H9 (cell line): ENCODE measurements at regions not wholly inside any gene's neighbourhood (a gene's known extent, or its start where the extent isn't known, plus 50 kb on each side); places are given as distances from the start of the nearest gene placed in this dataset.

ENCODE experiments used
- DNase-seq: peaks from one replicate; pipeline ENCODE4 v3.0.0-alpha.2; 2017
- H2AFZ ChIP-seq: one replicate; pipeline ENCODE4 v1.6.1; 2013; ENCODE audit warnings: mild to moderate bottlenecking, low read length, control low read depth, moderate library complexity
- H2AK5ac ChIP-seq: 2 replicates; pipeline ENCODE4 v1.6.1; 2013; ENCODE audit warnings: low read length, control low read depth, mixed read lengths; ENCODE audit not compliant: insufficient read length
- H2BK120ac ChIP-seq: one replicate; pipeline ENCODE4 v1.6.1; 2013; ENCODE audit warnings: low read depth, mild to moderate bottlenecking, low read length, control low read depth, inconsistent platforms; ENCODE audit not compliant: poor library complexity, severe bottlenecking
- H2BK12ac ChIP-seq: 2 replicates; pipeline ENCODE4 v1.6.1; 2013; ENCODE audit warnings: low read length, control low read depth, mixed read lengths, low read depth; ENCODE audit not compliant: insufficient read length
- H2BK15ac ChIP-seq: 2 replicates; pipeline ENCODE4 v1.6.1; 2013; ENCODE audit warnings: low read depth, low read length, control low read depth
- H2BK20ac ChIP-seq: one replicate; pipeline ENCODE4 v1.6.1; 2013; ENCODE audit warnings: low read depth, mild to moderate bottlenecking, low read length, control low read depth, inconsistent platforms; ENCODE audit not compliant: poor library complexity, severe bottlenecking
- H2BK5ac ChIP-seq: 2 replicates; pipeline ENCODE4 v1.6.1; 2013; ENCODE audit warnings: low read length, control low read depth, mixed read lengths; ENCODE audit not compliant: insufficient read length
- H3K14ac ChIP-seq: 2 replicates; pipeline ENCODE4 v1.6.1; 2013; ENCODE audit warnings: low read length, control low read depth; ENCODE audit not compliant: insufficient read depth
- H3K18ac ChIP-seq: 2 replicates; pipeline ENCODE4 v1.6.1; 2013; ENCODE audit warnings: low read depth, mild to moderate bottlenecking, mixed read lengths, low read length, control low read depth; ENCODE audit not compliant: insufficient read length
- H3K23ac ChIP-seq: 2 replicates; pipeline ENCODE4 v1.6.1; 2013; ENCODE audit warnings: low read length, control low read depth, mixed read lengths, low read depth; ENCODE audit not compliant: insufficient read length
- H3K23me2 ChIP-seq: 2 replicates; pipeline ENCODE4 v1.6.1; 2013; ENCODE audit warnings: low read depth, mild to moderate bottlenecking, mixed read lengths, low read length, control low read depth; ENCODE audit not compliant: insufficient read length, poor library complexity, severe bottlenecking
- H3K27ac ChIP-seq: 2 replicates; pipeline ENCODE4 v1.5.1; 2013; ENCODE audit warnings: low read length, control low read depth, mixed read lengths, low read depth; ENCODE audit not compliant: insufficient read length
- H3K27me3 ChIP-seq: 2 replicates; pipeline ENCODE4 v1.6.1; 2013; ENCODE audit warnings: low read length, control low read depth, inconsistent platforms; ENCODE audit not compliant: insufficient read depth
- H3K4ac ChIP-seq: 2 replicates; pipeline ENCODE4 v1.6.1; 2013; ENCODE audit warnings: low read depth, mild to moderate bottlenecking, control low read depth, inconsistent platforms, low read length, moderate library complexity
- H3K4me1 ChIP-seq: 2 replicates; pipeline ENCODE4 v1.6.1; 2013; ENCODE audit warnings: low read length, control low read depth, inconsistent platforms; ENCODE audit not compliant: insufficient read depth
- H3K4me2 ChIP-seq: 2 replicates; pipeline ENCODE4 v1.6.1; 2013; ENCODE audit warnings: low read length, control low read depth, mixed read lengths; ENCODE audit not compliant: insufficient read length, insufficient read depth
- H3K56ac ChIP-seq: 2 replicates; pipeline ENCODE4 v1.6.1; 2013; ENCODE audit warnings: low read depth, mild to moderate bottlenecking, mixed read lengths, low read length, control low read depth; ENCODE audit not compliant: insufficient read length
- H3K79me1 ChIP-seq: 2 replicates; pipeline ENCODE4 v1.6.1; 2013; ENCODE audit warnings: low read depth, mild to moderate bottlenecking, moderate library complexity, low read length, control low read depth, inconsistent platforms; ENCODE audit not compliant: insufficient read depth, poor library complexity, severe bottlenecking
- H3K79me2 ChIP-seq: 2 replicates; pipeline ENCODE4 v1.6.1; 2013; ENCODE audit warnings: low read length, control low read depth, inconsistent platforms; ENCODE audit not compliant: insufficient read depth
- H3K9ac ChIP-seq: 2 replicates; pipeline ENCODE4 v1.6.1; 2013; ENCODE audit warnings: low read length, control low read depth, mixed read lengths; ENCODE audit not compliant: insufficient read length; ENCODE audit errors: extremely low read depth
- H3K9me3 ChIP-seq: one replicate; pipeline ENCODE4 v1.6.1; 2013; ENCODE audit warnings: low read depth, low read length, inconsistent platforms; ENCODE audit not compliant: control insufficient read depth
- H3T11ph ChIP-seq: one replicate; pipeline ENCODE4 v1.6.1; 2013; ENCODE audit warnings: mild to moderate bottlenecking, low read length, control low read depth, inconsistent platforms
- H4K20me1 ChIP-seq: one replicate; pipeline ENCODE4 v1.6.1; 2013; ENCODE audit not compliant: control insufficient read depth, insufficient read length, insufficient read depth
- H4K5ac ChIP-seq: 2 replicates; pipeline ENCODE4 v1.6.1; 2013; ENCODE audit warnings: low read depth, mild to moderate bottlenecking, mixed read lengths, low read length, control low read depth; ENCODE audit not compliant: insufficient read length
- H4K8ac ChIP-seq: replicated peaks from 2 replicates; pipeline ENCODE4 v1.6.1; 2013; ENCODE audit warnings: low read length, control low read depth, mixed read lengths, low read depth; ENCODE audit not compliant: insufficient read length
- H4K91ac ChIP-seq: 2 replicates; pipeline ENCODE4 v1.6.1; 2013; ENCODE audit warnings: low read depth, mild to moderate bottlenecking, moderate library complexity, mixed read lengths, low read length, control low read depth; ENCODE audit not compliant: insufficient read length
- H3K27ac Mint-ChIP-seq, 3 experiments: 2 replicates in 2 of 3; 3 replicates in 1 of 3; pipeline ENCODE4 v1.8.0; 2020 to 2021; ENCODE audit warnings: mixed read lengths in 3 of 3, mild to moderate bottlenecking in 1 of 3, moderate library complexity in 1 of 3
- H3K27me3 Mint-ChIP-seq: 2 replicates; pipeline ENCODE4 v1.8.0; 2021; ENCODE audit warnings: low read depth, mild to moderate bottlenecking, moderate library complexity, mixed read lengths
- H3K36me3 Mint-ChIP-seq, 3 experiments: 2 replicates in 2 of 3; 3 replicates in 1 of 3; pipeline ENCODE4 v1.8.0; 2020 to 2021; ENCODE audit warnings: low read depth in 3 of 3, mixed read lengths in 3 of 3; ENCODE audit not compliant: insufficient read depth in 1 of 3
- H3K4me1 Mint-ChIP-seq, 2 experiments: 2 replicates each; pipeline ENCODE4 v1.8.0; 2020; ENCODE audit warnings: mixed read lengths in 2 of 2
- H3K4me3 Mint-ChIP-seq, 2 experiments: 2 replicates in 1 of 2; 3 replicates in 1 of 2; pipeline ENCODE4 v1.8.0; 2020 to 2021; ENCODE audit warnings: mild to moderate bottlenecking in 2 of 2, mixed read lengths in 2 of 2, moderate library complexity in 1 of 2
- H3K9me3 Mint-ChIP-seq, 2 experiments: 2 replicates in 1 of 2; 3 replicates in 1 of 2; pipeline ENCODE4 v1.8.0; 2020; ENCODE audit warnings: mild to moderate bottlenecking in 2 of 2, mixed read lengths in 2 of 2, moderate library complexity in 1 of 2
- WGBS: extraction: QIAGEN DNeasy Blood & Tissue Kit; methylation state at CpG from one replicate; pipeline ENCODE4 v1.1.7; 2013; ENCODE audit warnings: missing lambda C conversion rate, low lambda C conversion rate, mixed read lengths; ENCODE audit not compliant: insufficient read length; ENCODE audit errors: extremely low coverage; 5-methylcytosine and 5-hydroxymethylcytosine counted together
- TF ChIP-seq, protein P1 (sequence below): fragments of 200-600 bp; sonication (generic); conservative IDR thresholded peaks from 3 replicates; pipeline ENCODE4 v1.8.0; 2021; ENCODE audit warnings: antibody characterized with exemption, mild to moderate bottlenecking

DNA sequence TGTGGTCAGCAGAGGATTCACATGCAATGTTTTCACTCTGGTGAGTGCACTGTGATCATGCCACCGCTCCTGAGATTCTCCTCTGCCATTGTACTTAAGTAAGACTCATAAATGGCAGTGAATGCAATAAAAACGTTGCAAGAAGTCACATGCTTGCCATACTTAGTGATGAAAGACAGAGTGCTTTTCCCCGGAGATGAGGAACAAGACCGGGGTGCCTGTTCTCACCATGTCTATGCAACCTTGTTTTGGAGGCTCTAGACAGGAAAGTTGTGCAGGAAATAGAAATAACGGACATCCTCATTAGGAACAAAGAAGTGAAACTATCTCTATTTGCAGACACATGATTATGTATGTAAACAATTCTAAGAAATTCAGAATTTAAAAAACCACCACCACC, 84.7 kb upstream of the IRX2 start:
- no peak overlapping the region for H3K18ac ChIP-seq
- no peak overlapping the region for H3K4me3 Mint-ChIP-seq
- H2BK12ac ChIP-seq, result no peak overlapping the region
- H3K9ac ChIP-seq, result no peak overlapping the region
- no peak overlapping the region for H3K23ac ChIP-seq
- peaks cover 7% of the 10 kb centered on the region for H3K27me3 Mint-ChIP-seq
- no peak overlapping the region for H4K5ac ChIP-seq
- no peak overlapping the region for H3T11ph ChIP-seq
- H4K20me1 ChIP-seq, result no peaks in the 10 kb centered on the region
- peaks cover 13 to 14% of the 10 kb centered on the region in 2 experiments for H3K4me1 Mint-ChIP-seq
- WGBS, result no CpG with 5 or more reads among the region's 5 CpGs
- H3K4me1 ChIP-seq, result no peaks in the 10 kb centered on the region
- no peak overlapping the region for H3K14ac ChIP-seq
- no peaks in the 10 kb centered on the region for H3K79me2 ChIP-seq
- no peak overlapping the region for H2BK5ac ChIP-seq
- no peak overlapping the region for H3K4ac ChIP-seq
- H4K8ac ChIP-seq, result no peak overlapping the region
- H3K4me2 ChIP-seq, result no peak overlapping the region
- no peak overlapping the region for H2AK5ac ChIP-seq
- no peak overlapping the region for H2BK120ac ChIP-seq
- no peak overlapping the region for H2BK20ac ChIP-seq
- H3K27me3 ChIP-seq, result no peaks in the 10 kb centered on the region; the same call in 1 of the 2 replicates
- TF ChIP-seq, protein P1, sequence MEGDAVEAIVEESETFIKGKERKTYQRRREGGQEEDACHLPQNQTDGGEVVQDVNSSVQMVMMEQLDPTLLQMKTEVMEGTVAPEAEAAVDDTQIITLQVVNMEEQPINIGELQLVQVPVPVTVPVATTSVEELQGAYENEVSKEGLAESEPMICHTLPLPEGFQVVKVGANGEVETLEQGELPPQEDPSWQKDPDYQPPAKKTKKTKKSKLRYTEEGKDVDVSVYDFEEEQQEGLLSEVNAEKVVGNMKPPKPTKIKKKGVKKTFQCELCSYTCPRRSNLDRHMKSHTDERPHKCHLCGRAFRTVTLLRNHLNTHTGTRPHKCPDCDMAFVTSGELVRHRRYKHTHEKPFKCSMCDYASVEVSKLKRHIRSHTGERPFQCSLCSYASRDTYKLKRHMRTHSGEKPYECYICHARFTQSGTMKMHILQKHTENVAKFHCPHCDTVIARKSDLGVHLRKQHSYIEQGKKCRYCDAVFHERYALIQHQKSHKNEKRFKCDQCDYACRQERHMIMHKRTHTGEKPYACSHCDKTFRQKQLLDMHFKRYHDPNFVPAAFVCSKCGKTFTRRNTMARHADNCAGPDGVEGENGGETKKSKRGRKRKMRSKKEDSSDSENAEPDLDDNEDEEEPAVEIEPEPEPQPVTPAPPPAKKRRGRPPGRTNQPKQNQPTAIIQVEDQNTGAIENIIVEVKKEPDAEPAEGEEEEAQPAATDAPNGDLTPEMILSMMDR, result no peak
- no peak overlapping the region for H3K27ac Mint-ChIP-seq
- H3K79me1 ChIP-seq, result no peaks in the 10 kb centered on the region
- no peak overlapping the region for H4K91ac ChIP-seq
- no peaks in the 10 kb centered on the region; a peak in 1 of 5 replicates for H3K9me3 Mint-ChIP-seq
- no peak for DNase-seq
- H3K56ac ChIP-seq, result no peak overlapping the region
- no peaks in the 10 kb centered on the region for H3K9me3 ChIP-seq
- no peak overlapping the region for H2BK15ac ChIP-seq
- no peak overlapping the region for H2AFZ ChIP-seq
- H3K36me3 Mint-ChIP-seq, result no peaks in the 10 kb centered on the region; a peak in 1 of 7 replicates
- no peak overlapping the region for H3K27ac ChIP-seq
- no peaks in the 10 kb centered on the region for H3K23me2 ChIP-seq
